MM.1S (cell line): ENCODE measurements at regions not wholly inside any gene's neighbourhood (a gene's known extent, or its start where the extent isn't known, plus 50 kb on each side); places are given as distances from the start of the nearest gene placed in this dataset.

ENCODE experiments used
- DNase-seq: peaks from one replicate; pipeline ENCODE4 v3.0.0-alpha.2; 2015
- H2AFZ ChIP-seq: fragments of 300-600 bp; sonication (generic); 2 replicates; pipeline ENCODE4 v1.6.0; 2016; ENCODE audit warnings: antibody characterized with exemption, low read length
- H3F3A ChIP-seq: fragments of 300-600 bp; sonication (generic); 2 replicates; pipeline ENCODE4 v1.6.1; 2016; ENCODE audit warnings: mild to moderate bottlenecking, antibody characterized with exemption, low read length, moderate library complexity, mixed read lengths; ENCODE audit not compliant: insufficient read depth
- H3K27ac ChIP-seq: fragments of 300-600 bp; sonication (generic); 2 replicates; pipeline ENCODE4 v1.5.1; 2016; ENCODE audit warnings: mild to moderate bottlenecking, low read length
- H3K27me3 ChIP-seq: fragments of 300-600 bp; sonication (generic); replicated peaks from 2 replicates; pipeline ENCODE4 v1.6.0; 2016; ENCODE audit warnings: low read length; ENCODE audit not compliant: insufficient read depth
- H3K36me3 ChIP-seq: fragments of 300-600 bp; sonication (generic); replicated peaks from 2 replicates; pipeline ENCODE4 v1.6.1; 2016; ENCODE audit warnings: mild to moderate bottlenecking, low read length, mixed read lengths; ENCODE audit not compliant: insufficient read depth
- H3K4me1 ChIP-seq: fragments of 300-600 bp; sonication (generic); 2 replicates; pipeline ENCODE4 v1.6.1; 2016; ENCODE audit warnings: low read length, mixed read lengths
- H3K4me2 ChIP-seq: fragments of 300-600 bp; sonication (generic); 2 replicates; pipeline ENCODE4 v1.6.0; 2016; ENCODE audit warnings: low read depth, low read length
- H3K4me3 ChIP-seq: fragments of 300-600 bp; sonication (generic); 2 replicates; pipeline ENCODE4 v1.5.1; 2016; ENCODE audit warnings: low read length, mixed read lengths
- H3K79me2 ChIP-seq: fragments of 300-600 bp; sonication (generic); 2 replicates; pipeline ENCODE4 v1.6.1; 2016; ENCODE audit warnings: mixed run types, low read length, mixed read lengths
- H3K9ac ChIP-seq: fragments of 300-600 bp; sonication (generic); 2 replicates; pipeline ENCODE4 v1.6.1; 2016; ENCODE audit warnings: low read length, mixed read lengths
- H3K9me2 ChIP-seq: fragments of 300-600 bp; sonication (generic); replicated peaks from 2 replicates; pipeline ENCODE4 v1.6.1; 2016; ENCODE audit warnings: mild to moderate bottlenecking, low read length, mixed read lengths; ENCODE audit not compliant: insufficient read depth
- H3K9me3 ChIP-seq: fragments of 300-600 bp; sonication (generic); replicated peaks from 2 replicates; pipeline ENCODE4 v1.6.1; 2016; ENCODE audit warnings: mild to moderate bottlenecking, low read length, mixed read lengths; ENCODE audit not compliant: insufficient read depth
- H4K20me1 ChIP-seq: fragments of 300-600 bp; sonication (generic); 2 replicates; pipeline ENCODE4 v1.6.1; 2016; ENCODE audit warnings: mild to moderate bottlenecking, low read length, moderate library complexity, mixed read lengths; ENCODE audit not compliant: insufficient read depth
- EZH2 ChIP-seq: fragments of 300-600 bp; sonication (generic); optimal IDR thresholded peaks from 2 replicates; pipeline ENCODE3; 2017; ENCODE audit warnings: low read depth, mild to moderate bottlenecking, antibody characterized with exemption, low read length, mixed read lengths
- EZH2phosphoT487 ChIP-seq: fragments of 300-600 bp; sonication (generic); IDR thresholded peaks from 2 replicates; pipeline ENCODE4 v1.6.1; 2018; ENCODE audit warnings: antibody characterized with exemption, low read length
- TF ChIP-seq, protein P1 (sequence below): fragments of 300-600 bp; sonication (generic); IDR thresholded peaks from 2 replicates; pipeline ENCODE4 v1.5.1; 2016; ENCODE audit warnings: antibody characterized with exemption, low read length, mixed read lengths

DNA sequence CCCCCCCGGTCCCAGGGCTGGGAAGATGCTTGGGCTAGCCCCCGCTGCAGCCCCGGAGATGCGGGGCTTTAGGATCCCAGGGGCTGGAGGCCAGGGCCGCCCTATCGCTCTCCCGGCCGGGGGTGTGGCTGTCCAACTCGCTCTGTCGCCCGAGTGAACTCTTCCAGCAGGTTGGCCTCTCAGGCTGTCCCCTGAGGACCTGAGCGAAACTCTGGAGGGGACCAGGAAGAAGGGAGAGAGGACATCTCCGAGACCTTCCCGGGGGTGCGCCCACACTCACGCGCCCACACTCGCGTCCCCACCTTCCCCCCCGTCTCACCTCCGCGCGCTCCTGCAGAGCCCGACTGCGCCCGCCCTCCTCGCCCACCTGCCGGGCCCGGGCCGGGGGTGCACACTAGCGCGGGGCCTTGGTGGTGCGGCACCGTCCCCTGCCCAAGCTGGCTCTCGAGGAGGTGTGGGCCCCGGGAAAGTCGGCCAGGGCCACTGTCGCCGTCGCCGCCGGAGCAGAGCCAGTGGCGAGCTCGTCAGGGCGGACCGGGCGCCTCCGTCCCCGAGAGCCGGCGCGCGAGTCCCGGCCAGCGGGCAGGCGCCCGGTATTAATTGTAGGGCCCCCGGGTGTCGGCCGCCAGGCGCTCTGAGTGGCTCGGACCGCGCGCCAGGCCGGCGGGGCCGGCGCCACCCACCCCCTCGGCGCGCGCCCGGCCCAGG is 101.7 kb upstream of the SVIL start:
- Histone ChIP-seq H3K4me1 (no peaks in the 10 kb centered on the region), H2AFZ (peak overlapping the region; percentile 97), H3F3A (no peaks in the 10 kb centered on the region), H3K4me2 (peak overlapping the region; percentile 98), H4K20me1 (no peaks in the 10 kb centered on the region), H3K9me2 (no peaks in the 10 kb centered on the region), H3K36me3 (no peaks in the 10 kb centered on the region), H3K79me2 (no peaks in the 10 kb centered on the region), H3K27ac (no peak overlapping the region), H3K9me3 (no peaks in the 10 kb centered on the region), H3K27me3 (no peaks in the 10 kb centered on the region), H3K9ac (peak overlapping the region; percentile 50; the same call in 1 of the 2 replicates), H3K4me3 (peak overlapping the region; percentile 83)
- TF ChIP-seq, protein P1, sequence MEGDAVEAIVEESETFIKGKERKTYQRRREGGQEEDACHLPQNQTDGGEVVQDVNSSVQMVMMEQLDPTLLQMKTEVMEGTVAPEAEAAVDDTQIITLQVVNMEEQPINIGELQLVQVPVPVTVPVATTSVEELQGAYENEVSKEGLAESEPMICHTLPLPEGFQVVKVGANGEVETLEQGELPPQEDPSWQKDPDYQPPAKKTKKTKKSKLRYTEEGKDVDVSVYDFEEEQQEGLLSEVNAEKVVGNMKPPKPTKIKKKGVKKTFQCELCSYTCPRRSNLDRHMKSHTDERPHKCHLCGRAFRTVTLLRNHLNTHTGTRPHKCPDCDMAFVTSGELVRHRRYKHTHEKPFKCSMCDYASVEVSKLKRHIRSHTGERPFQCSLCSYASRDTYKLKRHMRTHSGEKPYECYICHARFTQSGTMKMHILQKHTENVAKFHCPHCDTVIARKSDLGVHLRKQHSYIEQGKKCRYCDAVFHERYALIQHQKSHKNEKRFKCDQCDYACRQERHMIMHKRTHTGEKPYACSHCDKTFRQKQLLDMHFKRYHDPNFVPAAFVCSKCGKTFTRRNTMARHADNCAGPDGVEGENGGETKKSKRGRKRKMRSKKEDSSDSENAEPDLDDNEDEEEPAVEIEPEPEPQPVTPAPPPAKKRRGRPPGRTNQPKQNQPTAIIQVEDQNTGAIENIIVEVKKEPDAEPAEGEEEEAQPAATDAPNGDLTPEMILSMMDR = no peak
- TF ChIP-seq EZH2 (no peak), EZH2phosphoT487 (no peak)
- no peak for DNase-seq

- Histone ChIP-seq H3K4me2 (peak overlapping the region; percentile 98), H3K9me3 (no peaks in the 10 kb centered on the region), H3K9ac (peak overlapping the region; percentile 50; the same call in 1 of the 2 replicates), H2AFZ (peak overlapping the region; percentile 97), H3K27ac (no peak overlapping the region), H4K20me1 (no peaks in the 10 kb centered on the region), H3K9me2 (no peaks in the 10 kb centered on the region), H3K4me3 (peak overlapping the region; percentile 83), H3K4me1 (no peaks in the 10 kb centered on the region), H3K36me3 (no peaks in the 10 kb centered on the region), H3K27me3 (no peaks in the 10 kb centered on the region), H3K79me2 (no peaks in the 10 kb centered on the region), H3F3A (no peaks in the 10 kb centered on the region)
- peak; percentile 74 for DNase-seq
- no peak for TF ChIP-seq EZH2phosphoT487
- TF ChIP-seq, protein P1 = peak; percentile 82
These were observed 101.0 kb upstream of the SVIL start for GRCh38 chr10:29735628-29736365.

DNA sequence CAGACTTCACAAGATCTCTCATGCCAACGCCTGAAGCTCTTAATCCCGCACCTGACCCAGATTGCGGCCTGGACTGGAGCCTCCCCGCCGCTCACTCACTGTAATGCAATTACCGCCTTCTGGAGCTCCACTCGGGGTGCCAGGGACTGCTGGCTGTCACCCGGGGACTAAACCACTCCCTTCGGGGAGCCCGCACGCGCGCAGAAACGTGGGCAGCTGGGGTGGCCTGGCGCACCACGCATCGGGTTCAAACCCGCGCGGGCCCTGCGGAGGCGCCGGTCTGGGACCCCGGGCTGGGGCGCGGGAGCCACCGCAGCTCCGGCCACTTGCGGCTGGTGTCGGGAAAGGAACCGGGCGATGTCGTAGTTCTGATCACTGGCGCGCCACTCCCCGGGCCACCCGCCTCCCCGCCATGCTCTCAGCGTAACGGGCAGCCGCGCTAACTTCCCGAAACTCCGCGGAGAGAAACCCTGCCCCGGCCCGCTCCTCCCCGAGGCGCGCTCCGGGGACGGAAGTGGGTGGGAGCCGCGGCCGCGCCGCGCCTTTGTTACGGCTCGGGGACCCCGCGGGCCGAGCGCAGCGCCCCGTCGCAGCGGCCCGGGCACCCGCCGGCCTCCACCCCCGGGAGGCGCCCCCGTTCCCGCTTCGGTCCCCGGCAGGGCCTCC is 100.3 kb upstream of the SVIL start:
- TF ChIP-seq, protein P1 = no peak
- TF ChIP-seq EZH2 (no peak), EZH2phosphoT487 (no peak)
- Histone ChIP-seq H3K79me2 (no peaks in the 10 kb centered on the region), H3K4me2 (peak overlapping the region; percentile 68; the same call in 1 of the 2 replicates), H3K4me3 (peak overlapping the region; percentile 83), H3K4me1 (no peaks in the 10 kb centered on the region), H3K36me3 (no peaks in the 10 kb centered on the region), H3K9me3 (no peaks in the 10 kb centered on the region), H3K9ac (peak overlapping the region; percentile 50; the same call in 1 of the 2 replicates), H3K27ac (no peak overlapping the region), H3F3A (no peaks in the 10 kb centered on the region), H3K9me2 (no peaks in the 10 kb centered on the region), H4K20me1 (no peaks in the 10 kb centered on the region), H2AFZ (peak overlapping the region; percentile 71), H3K27me3 (no peaks in the 10 kb centered on the region)
- DNase-seq = peak; percentile 59
